Astrocyte of the cerebellum (primary cell): ENCODE measurements at regions not wholly inside any gene's neighbourhood (a gene's known extent, or its start where the extent isn't known, plus 50 kb on each side); places are given as distances from the start of the nearest gene placed in this dataset.

Source experiments
- DNase-seq: peaks from one replicate; pipeline ENCODE4 v3.0.0-alpha.2; 2011; ENCODE audit warnings: low read depth
- H3K4me3 ChIP-seq: 2 replicates; pipeline ENCODE4 v1.5.1; 2011; ENCODE audit warnings: mild to moderate bottlenecking, low read depth, low read length, moderate library complexity
- in situ Hi-C: cut with HindIII; loops from 2 replicates; pipeline ENCODE4 v1.10.0; 2017; ENCODE audit warnings: low sequenced_read_pairs
- TF ChIP-seq, protein P1 (sequence below): IDR thresholded peaks from 2 replicates; pipeline ENCODE4 v1.5.1; 2012; ENCODE audit warnings: low read length, low read depth, moderate library complexity, mild to moderate bottlenecking; ENCODE audit errors: missing control alignments

- in situ Hi-C loops: no loop called here
- no peak overlapping the region for H3K4me3 ChIP-seq
- TF ChIP-seq, protein P1, sequence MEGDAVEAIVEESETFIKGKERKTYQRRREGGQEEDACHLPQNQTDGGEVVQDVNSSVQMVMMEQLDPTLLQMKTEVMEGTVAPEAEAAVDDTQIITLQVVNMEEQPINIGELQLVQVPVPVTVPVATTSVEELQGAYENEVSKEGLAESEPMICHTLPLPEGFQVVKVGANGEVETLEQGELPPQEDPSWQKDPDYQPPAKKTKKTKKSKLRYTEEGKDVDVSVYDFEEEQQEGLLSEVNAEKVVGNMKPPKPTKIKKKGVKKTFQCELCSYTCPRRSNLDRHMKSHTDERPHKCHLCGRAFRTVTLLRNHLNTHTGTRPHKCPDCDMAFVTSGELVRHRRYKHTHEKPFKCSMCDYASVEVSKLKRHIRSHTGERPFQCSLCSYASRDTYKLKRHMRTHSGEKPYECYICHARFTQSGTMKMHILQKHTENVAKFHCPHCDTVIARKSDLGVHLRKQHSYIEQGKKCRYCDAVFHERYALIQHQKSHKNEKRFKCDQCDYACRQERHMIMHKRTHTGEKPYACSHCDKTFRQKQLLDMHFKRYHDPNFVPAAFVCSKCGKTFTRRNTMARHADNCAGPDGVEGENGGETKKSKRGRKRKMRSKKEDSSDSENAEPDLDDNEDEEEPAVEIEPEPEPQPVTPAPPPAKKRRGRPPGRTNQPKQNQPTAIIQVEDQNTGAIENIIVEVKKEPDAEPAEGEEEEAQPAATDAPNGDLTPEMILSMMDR: no peak
- no peak for DNase-seq
Observed at GRCh38 chr1:219398815-219399396, 214.0 kb downstream of the ZC3H11B start.

DNA sequence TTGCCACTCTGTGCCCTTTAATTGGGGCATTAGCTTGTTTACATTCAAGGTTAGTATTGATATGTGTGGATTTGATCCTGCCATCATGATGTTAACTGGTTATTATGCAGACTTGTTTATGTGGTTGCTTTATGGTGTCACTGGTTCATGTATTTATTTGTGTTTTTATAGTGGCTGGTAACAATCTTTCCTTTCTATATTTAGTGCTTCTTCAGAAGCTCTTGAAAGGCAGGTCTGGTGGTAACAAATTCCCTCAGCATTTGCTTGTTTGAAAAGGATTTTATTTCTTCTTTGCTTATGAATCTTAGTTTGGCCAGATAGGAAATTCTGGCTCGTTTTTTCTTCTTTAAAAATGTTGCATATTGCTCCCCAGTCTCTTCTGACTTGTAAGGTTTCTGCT is 215.4 kb downstream of the ZC3H11B start:
- H3K4me3 ChIP-seq: no peak overlapping the region
- in situ Hi-C loops: no loop called here
- TF ChIP-seq, protein P1: no peak
- DNase-seq: no peak

- in situ Hi-C loops: no loop called here
- H3K4me3 ChIP-seq: no peak overlapping the region
- DNase-seq: no peak
- TF ChIP-seq, protein P1: no peak
Observed at GRCh38 chr1:219391297-219391696, 217.6 kb downstream of the LYPLAL1 start.

GRCh38 chr1:219387211-219387610 is 213.5 kb downstream of the LYPLAL1 start:
- H3K4me3 ChIP-seq: no peak overlapping the region
- in situ Hi-C loops: loop anchor here (10.0 kb wide), 1 partner anchor 158 kb away; no protein-coding TSS in a partner anchor
- no peak for DNase-seq
- TF ChIP-seq, protein P1: no peak

DNA sequence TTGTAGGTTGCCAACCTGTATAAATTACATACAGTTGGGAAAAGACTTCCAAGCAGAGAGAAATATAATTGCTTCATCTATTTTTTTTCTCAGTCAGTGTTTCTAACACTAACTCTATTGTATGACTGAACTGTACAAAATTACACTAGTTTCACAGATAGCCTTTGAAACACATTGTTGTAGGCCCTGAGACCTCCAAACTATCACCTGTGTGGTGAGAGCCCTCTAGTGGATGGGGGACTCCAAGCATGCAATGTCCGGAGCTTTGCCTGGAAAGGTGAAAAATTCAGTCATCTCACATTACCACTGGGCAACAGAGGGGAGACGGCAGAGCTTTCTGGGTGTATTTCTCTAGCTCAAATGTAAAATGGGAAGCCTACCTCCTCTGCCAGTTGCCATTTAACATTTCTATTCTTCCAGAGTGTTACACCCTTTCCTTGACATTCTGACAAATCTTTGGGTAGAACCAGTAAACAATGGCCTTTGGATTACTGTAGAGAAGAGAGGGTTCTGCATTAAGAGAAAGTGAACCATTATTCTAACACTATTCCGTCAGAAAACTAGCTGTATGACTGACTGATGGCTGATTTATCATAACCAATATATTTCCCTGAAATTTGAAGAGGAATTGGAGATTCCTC is 212.2 kb downstream of the LYPLAL1 start:
- peak; percentile 24 for DNase-seq
- H3K4me3 ChIP-seq: no peak overlapping the region
- in situ Hi-C loops: loop anchor here (10.0 kb wide), 1 partner anchor 159 kb away; no protein-coding TSS in a partner anchor
- TF ChIP-seq, protein P1: peak; percentile 82

DNA sequence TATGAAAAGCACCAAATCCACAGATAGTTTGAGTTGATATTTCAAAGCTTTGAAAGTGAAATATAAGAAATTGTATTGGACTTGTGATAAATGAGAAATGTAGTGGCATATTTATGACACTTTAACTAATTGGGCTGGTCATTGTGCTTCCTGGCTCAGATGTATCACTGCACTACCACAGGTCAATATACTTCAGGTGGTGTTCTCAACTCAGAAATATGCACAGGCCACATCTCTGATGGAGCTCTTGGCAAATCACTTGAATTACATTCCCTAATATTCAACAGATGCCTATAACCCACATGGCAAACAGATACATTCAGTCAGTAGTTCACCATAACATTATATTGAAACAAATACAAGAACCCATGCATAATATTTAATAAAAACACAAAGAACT is 209.6 kb downstream of the LYPLAL1 start:
- no peak for DNase-seq
- TF ChIP-seq, protein P1: no peak
- H3K4me3 ChIP-seq: no peak overlapping the region
- in situ Hi-C loops: loop anchor here (10.0 kb wide), 1 partner anchor 162 kb away; no protein-coding TSS in a partner anchor
